ENCODE measurements at regions not wholly inside any gene's neighbourhood (a gene's known extent, or its start where the extent isn't known, plus 50 kb on each side); places are given as distances from the start of the nearest gene placed in this dataset.
A peak's percentile ranks its signal among the peaks of the same experiment; 100 is the strongest.
"Not testable (repeated sequence)": the region's sequence is repeated elsewhere in the genome, so short reads cannot be mapped to it uniquely, and the experiment has no call there.

- Histone ChIP-seq H3K9me3 (ENCODE audit: low read depth) (no peaks in the 10 kb centered on the region), H2AFZ (replicated peaks) (no peak overlapping the region)
- no peak overlapping the region for H3K27ac Mint-ChIP-seq
Measured at GRCh38 chr5:121053055-121053985, 589.2 kb downstream of the PRR16 start.

GRCh38 chr5:121055586-121055985 is 591.5 kb downstream of the PRR16 start:
- H3K27me3 Mint-ChIP-seq (ENCODE audit: insufficient read depth, low read depth) = no peaks in the 10 kb centered on the region
- Histone ChIP-seq H3K4me2 (no peak overlapping the region), H3K9ac (no peak overlapping the region), H3K4me3 (no peak overlapping the region), H3K27ac (no peak overlapping the region), H2AFZ (replicated peaks) (no peak overlapping the region), H3K9me3 (ENCODE audit: low read depth) (no peaks in the 10 kb centered on the region), H3K79me2 (ENCODE audit: low read depth) (no peaks in the 10 kb centered on the region), H3K27me3 (no peaks in the 10 kb centered on the region), H3F3A (ENCODE audit: low read depth) (no peaks in the 10 kb centered on the region), H4K20me1 (ENCODE audit: low read depth) (no peaks in the 10 kb centered on the region), H3K36me3 (no peaks in the 10 kb centered on the region), H3K4me1 (no peaks in the 10 kb centered on the region)
- no peaks in the 10 kb centered on the region for H3K4me1 Mint-ChIP-seq
- no peak overlapping the region for H3K4me3 Mint-ChIP-seq
- TF ChIP-seq EZH2 (IDR thresholded peaks at IDR 0.05) (no peak), CTCF (IDR thresholded peaks at IDR 0.05) (no peak)
- no peaks in the 10 kb centered on the region for H3K9me3 Mint-ChIP-seq
- H3K36me3 Mint-ChIP-seq = no peaks in the 10 kb centered on the region
- no peak for DNase-seq (ENCODE audit: low spot score)
- H3K27ac Mint-ChIP-seq = no peak overlapping the region

More at GRCh38 chr5:121053055-121053985, 589.2 kb downstream of the PRR16 start:
- Mint-ChIP-seq H3K36me3 (no peaks in the 10 kb centered on the region), H3K4me3 (no peak overlapping the region), H3K4me1 (no peaks in the 10 kb centered on the region), H3K27me3 (ENCODE audit: insufficient read depth, low read depth) (no peaks in the 10 kb centered on the region), H3K9me3 (no peaks in the 10 kb centered on the region)
- Histone ChIP-seq H3K4me3 (no peak overlapping the region), H4K20me1 (ENCODE audit: low read depth) (no peaks in the 10 kb centered on the region), H3K27ac (no peak overlapping the region), H3K36me3 (no peaks in the 10 kb centered on the region), H3K4me2 (no peak overlapping the region), H3K79me2 (ENCODE audit: low read depth) (no peaks in the 10 kb centered on the region), H3K4me1 (no peaks in the 10 kb centered on the region), H3K9ac (no peak overlapping the region), H3K27me3 (no peaks in the 10 kb centered on the region), H3F3A (ENCODE audit: low read depth) (no peaks in the 10 kb centered on the region)
- DNase-seq (ENCODE audit: low spot score) = no peak
- TF ChIP-seq EZH2phosphoT487 (IDR thresholded peaks at IDR 0.05) = no peak
- TF ChIP-seq CTCF (IDR thresholded peaks at IDR 0.05) = no peak
- no peak for TF ChIP-seq EZH2 (IDR thresholded peaks at IDR 0.05)

- not testable (repeated sequence) for H4K20me1 ChIP-seq (ENCODE audit: low read depth); H3K36me3 ChIP-seq; H3F3A ChIP-seq (ENCODE audit: low read depth); H3K79me2 ChIP-seq (ENCODE audit: low read depth); H3K4me1 Mint-ChIP-seq; H3K27ac ChIP-seq; H3K9me3 Mint-ChIP-seq; H3K4me1 ChIP-seq; H3K27me3 Mint-ChIP-seq (ENCODE audit: insufficient read depth, low read depth); H3K4me3 ChIP-seq; H3K36me3 Mint-ChIP-seq; H3K27me3 ChIP-seq; H3K4me2 ChIP-seq; DNase-seq (ENCODE audit: low spot score); H3K9ac ChIP-seq; H3K9me3 ChIP-seq (ENCODE audit: low read depth); H3K27ac Mint-ChIP-seq; H3K4me3 Mint-ChIP-seq
- H2AFZ ChIP-seq (replicated peaks) = peak overlapping the region; percentile 50
Measured at GRCh38 chr5:121064241-121064640, 600.1 kb downstream of the PRR16 start.

- Histone ChIP-seq H3F3A (ENCODE audit: low read depth) (no peaks in the 10 kb centered on the region), H3K79me2 (ENCODE audit: low read depth) (no peaks in the 10 kb centered on the region), H3K9me3 (ENCODE audit: low read depth) (no peaks in the 10 kb centered on the region), H2AFZ (replicated peaks) (no peak overlapping the region), H4K20me1 (ENCODE audit: low read depth) (no peaks in the 10 kb centered on the region), H3K4me1 (no peaks in the 10 kb centered on the region), H3K4me3 (no peak overlapping the region), H3K36me3 (no peaks in the 10 kb centered on the region), H3K4me2 (no peak overlapping the region), H3K27me3 (no peaks in the 10 kb centered on the region), H3K9ac (no peak overlapping the region), H3K27ac (no peak overlapping the region)
- Mint-ChIP-seq H3K4me3 (no peak overlapping the region), H3K27me3 (ENCODE audit: insufficient read depth, low read depth) (no peaks in the 10 kb centered on the region), H3K9me3 (peaks cover 2% of the 10 kb centered on the region), H3K36me3 (no peaks in the 10 kb centered on the region), H3K4me1 (no peaks in the 10 kb centered on the region), H3K27ac (no peak overlapping the region)
- no peak for DNase-seq (ENCODE audit: low spot score)
- TF ChIP-seq CTCF (IDR thresholded peaks at IDR 0.05) (no peak), EZH2phosphoT487 (IDR thresholded peaks at IDR 0.05) (no peak), EZH2 (IDR thresholded peaks at IDR 0.05) (no peak)
Measured at GRCh38 chr5:121086671-121087070, 622.6 kb downstream of the PRR16 start.

All from neural progenitor cell (in vitro differentiated cells).